BJ (cell line): ENCODE measurements at regions not wholly inside any gene's neighbourhood (a gene's known extent, or its start where the extent isn't known, plus 50 kb on each side); places are given as distances from the start of the nearest gene placed in this dataset.
A peak's percentile ranks its signal among the peaks of the same experiment; 100 is the strongest.

Experiments
- CTCF ChIA-PET: fragments of 350-600 bp; formaldehyde crosslinking; extraction: SDS; loops from one replicate; lab custom pipeline; 2021; ENCODE audit warnings: antibody characterized with exemption, inconsistent platforms; lab: Yijun Ruan, JAX
- POLR2A ChIA-PET: fragments of 300-600 bp; sonication (Branson Sonifier 250); formaldehyde crosslinking; extraction: SDS; loops from one replicate; lab custom pipeline; 2021; ENCODE audit warnings: antibody characterized with exemption; lab: Charles Lee
- DNase-seq: peaks from one replicate; pipeline ENCODE4 v3.0.0-alpha.2; 2011; ENCODE audit warnings: low read depth
- H3K27me3 ChIP-seq: 2 replicates; pipeline ENCODE4 v1.6.0; 2011; ENCODE audit warnings: low read length; ENCODE audit not compliant: control insufficient read depth, insufficient read depth
- H3K36me3 ChIP-seq: 2 replicates; pipeline ENCODE4 v1.5.1; 2011; ENCODE audit warnings: low read length; ENCODE audit not compliant: control insufficient read depth, insufficient read depth
- H3K4me3 ChIP-seq: 2 replicates; pipeline ENCODE4 v1.5.1; 2011; ENCODE audit warnings: low read depth, mild to moderate bottlenecking, control low read depth, low read length
- CTCF ChIP-seq: IDR thresholded peaks from 2 replicates; pipeline ENCODE4 v1.5.1; 2011; ENCODE audit warnings: low read depth, mild to moderate bottlenecking, control low read depth, inconsistent platforms, low read length, moderate library complexity; ENCODE audit not compliant: insufficient read depth

- ChIA-PET CTCF (interaction anchor here (1.0 kb wide), 1 partner anchor 155 kb away, joined by 3 read pairs; no protein-coding TSS in a partner anchor), POLR2A (no interaction called here)
- Histone ChIP-seq H3K36me3 (no peaks in the 10 kb centered on the region), H3K27me3 (no peaks in the 10 kb centered on the region), H3K4me3 (no peak overlapping the region)
- peak; percentile 94 for DNase-seq
- no peak for TF ChIP-seq CTCF
These were observed 147.3 kb upstream of the FOXF1 start for GRCh38 chr16:86363057-86363490.

- CTCF ChIA-PET: interaction anchor here (0.9 to 1.4 kb wide), 4 partner anchors 8 to 153 kb away, joined by 3 to 9 read pairs (median 3); no protein-coding TSS in a partner anchor
- DNase-seq: no peak
- no peak for TF ChIP-seq CTCF
- Histone ChIP-seq H3K36me3 (no peaks in the 10 kb centered on the region), H3K27me3 (no peaks in the 10 kb centered on the region), H3K4me3 (no peak overlapping the region)
- POLR2A ChIA-PET: interaction anchor here (1.0 kb wide), 1 partner anchor 32 kb away, joined by 3 read pairs; no protein-coding TSS in a partner anchor
These were observed 146.3 kb upstream of the FOXF1 start for GRCh38 chr16:86363836-86364618.

- POLR2A ChIA-PET: no interaction called here
- DNase-seq: no peak
- CTCF ChIA-PET: interaction anchor here (0.9 to 1.4 kb wide), 4 partner anchors 9 to 152 kb away, joined by 3 to 9 read pairs (median 3); no protein-coding TSS in a partner anchor
- Histone ChIP-seq H3K27me3 (no peaks in the 10 kb centered on the region), H3K4me3 (no peak overlapping the region), H3K36me3 (no peaks in the 10 kb centered on the region)
- no peak for TF ChIP-seq CTCF
These were observed 145.5 kb upstream of the FOXF1 start for GRCh38 chr16:86364653-86365380.

GRCh38 chr16:86365513-86366273 is 144.6 kb upstream of the FOXF1 start:
- ChIA-PET POLR2A (no interaction called here), CTCF (no interaction called here)
- no peak for TF ChIP-seq CTCF
- Histone ChIP-seq H3K36me3 (no peaks in the 10 kb centered on the region), H3K4me3 (no peak overlapping the region), H3K27me3 (no peaks in the 10 kb centered on the region)
- DNase-seq: no peak
